Esophagus squamous epithelium (tissue), 4 donors: ENCODE measurements at regions not wholly inside any gene's neighbourhood (a gene's known extent, or its start where the extent isn't known, plus 50 kb on each side); places are given as distances from the start of the nearest gene placed in this dataset.

Source experiments
- CTCF ChIP-seq, 6 experiments: fragments of 450-650 bp in 4 of 6; fragments of 200-600 bp in 2 of 6; sonication (generic) in 2 of 6; IDR thresholded peaks; one replicate each; pipeline ENCODE4 v1.5.1; 2016 to 2019; ENCODE audit warnings: antibody characterized with exemption in 6 of 6, mild to moderate bottlenecking in 4 of 6, moderate library complexity in 4 of 6
- POLR2A ChIP-seq, 4 donors: fragments of 450-650 bp; IDR thresholded peaks; one replicate each; pipeline ENCODE4 v1.6.1; 2017; ENCODE audit warnings: antibody characterized with exemption in 4 of 4, mild to moderate bottlenecking in 4 of 4, moderate library complexity in 3 of 4

GRCh38 chr7:108686494-108686893, 116.8 kb downstream of the DNAJB9 start:
- TF ChIP-seq CTCF (IDR thresholded peaks at IDR 0.05), result no peak
- TF ChIP-seq POLR2A (IDR thresholded peaks at IDR 0.05), result no peak
